Mesenchymal stem cell (in vitro differentiated cells and primary cell): ENCODE measurements at regions not wholly inside any gene's neighbourhood (a gene's known extent, or its start where the extent isn't known, plus 50 kb on each side); places are given as distances from the start of the nearest gene placed in this dataset.

Source experiments
- DNase-seq: peaks from one replicate; pipeline ENCODE4 v3.0.0-alpha.2; 2013
- H2AFZ ChIP-seq: one replicate; pipeline ENCODE4 v1.6.1; 2013; ENCODE audit warnings: low read depth, mild to moderate bottlenecking, control low read depth, inconsistent platforms, low read length, moderate library complexity
- H2AK5ac ChIP-seq: 2 replicates; pipeline ENCODE4 v1.6.1; 2013; ENCODE audit warnings: low read length, moderate library complexity, mild to moderate bottlenecking, inconsistent platforms; ENCODE audit not compliant: severe bottlenecking
- H2BK120ac ChIP-seq: one replicate; pipeline ENCODE4 v1.6.1; 2013; ENCODE audit warnings: low read depth, mild to moderate bottlenecking, inconsistent platforms, low read length, moderate library complexity
- H2BK12ac ChIP-seq, 2 experiments: one replicate each; pipeline ENCODE4 v1.6.1; 2013; ENCODE audit warnings: inconsistent platforms in 2 of 2, low read length in 2 of 2, mild to moderate bottlenecking in 2 of 2, moderate library complexity in 2 of 2, control low read depth in 1 of 2
- H2BK15ac ChIP-seq: one replicate; pipeline ENCODE4 v1.6.1; 2013; ENCODE audit warnings: mild to moderate bottlenecking, low read depth, inconsistent platforms; ENCODE audit not compliant: poor library complexity, severe bottlenecking
- H2BK5ac ChIP-seq: 2 replicates; pipeline ENCODE4 v1.6.1; 2013; ENCODE audit warnings: low read depth, mild to moderate bottlenecking, low read length, control low read depth, inconsistent platforms; ENCODE audit not compliant: poor library complexity, severe bottlenecking
- H3K14ac ChIP-seq, 2 experiments: one replicate each; pipeline ENCODE4 v1.6.1; 2013; ENCODE audit warnings: inconsistent platforms in 2 of 2, low read length in 2 of 2, control low read depth in 1 of 2, mild to moderate bottlenecking in 1 of 2, moderate library complexity in 1 of 2
- H3K18ac ChIP-seq, 2 experiments: one replicate each; pipeline ENCODE4 v1.6.1; 2013; ENCODE audit warnings: inconsistent platforms in 2 of 2, low read length in 2 of 2, control low read depth in 1 of 2, low read depth in 1 of 2, mild to moderate bottlenecking in 1 of 2
- H3K23ac ChIP-seq, 2 experiments: one replicate each; pipeline ENCODE4 v1.6.1; 2013; ENCODE audit warnings: inconsistent platforms in 2 of 2, low read length in 2 of 2, mild to moderate bottlenecking in 2 of 2, moderate library complexity in 2 of 2, control low read depth in 1 of 2
- H3K27ac ChIP-seq: 2 replicates; pipeline ENCODE4 v1.5.1; 2013; ENCODE audit warnings: mild to moderate bottlenecking, moderate library complexity, low read length, control low read depth, inconsistent platforms; ENCODE audit not compliant: poor library complexity, severe bottlenecking
- H3K27me3 ChIP-seq, 2 experiments: 2 replicates each; pipeline versions ENCODE4 v1.6.1 to v1.7.0; 2013; ENCODE audit warnings: low read length in 2 of 2, mild to moderate bottlenecking in 2 of 2, moderate library complexity in 2 of 2, control low read depth in 1 of 2, inconsistent platforms in 1 of 2; ENCODE audit not compliant: control insufficient read depth in 1 of 2, insufficient read depth in 1 of 2
- H3K36me3 ChIP-seq, 2 experiments: 2 replicates each; pipeline versions ENCODE4 v1.6.1 to v1.7.0; 2013; ENCODE audit warnings: low read length in 2 of 2, control low read depth in 1 of 2, inconsistent platforms in 1 of 2, low read depth in 1 of 2, mild to moderate bottlenecking in 1 of 2; ENCODE audit not compliant: insufficient read depth in 2 of 2, control insufficient read depth in 1 of 2
- H3K4ac ChIP-seq, 2 experiments: one replicate each; pipeline ENCODE4 v1.6.1; 2013; ENCODE audit warnings: inconsistent platforms in 2 of 2, low read length in 2 of 2, mild to moderate bottlenecking in 2 of 2, moderate library complexity in 2 of 2, control low read depth in 1 of 2, low read depth in 1 of 2
- H3K4me1 ChIP-seq: 2 replicates; pipeline ENCODE4 v1.6.1; 2013; ENCODE audit warnings: low read depth, low read length, control low read depth; ENCODE audit not compliant: control insufficient read depth, insufficient read depth
- H3K4me2 ChIP-seq: 2 replicates; pipeline ENCODE4 v1.6.1; 2013; ENCODE audit warnings: low read length, mild to moderate bottlenecking, inconsistent platforms; ENCODE audit not compliant: poor library complexity, severe bottlenecking
- H3K4me3 ChIP-seq, 2 experiments: 2 replicates each; pipeline versions ENCODE4 v1.5.1 to v1.7.0; 2013; ENCODE audit warnings: low read length in 2 of 2, mild to moderate bottlenecking in 2 of 2, control low read depth in 1 of 2, low read depth in 1 of 2; ENCODE audit not compliant: insufficient read depth in 1 of 2
- H3K79me1 ChIP-seq: replicated peaks from 2 replicates; pipeline ENCODE4 v1.6.1; 2013; ENCODE audit warnings: mild to moderate bottlenecking, control low read depth, low read length, inconsistent platforms; ENCODE audit not compliant: poor library complexity, severe bottlenecking
- H3K9ac ChIP-seq: 2 replicates; pipeline ENCODE4 v1.7.0; 2013; ENCODE audit warnings: mild to moderate bottlenecking, low read length, moderate library complexity
- H3K9me3 ChIP-seq: 2 replicates; pipeline ENCODE4 v1.7.0; 2013; ENCODE audit warnings: mild to moderate bottlenecking, low read length; ENCODE audit not compliant: control insufficient read depth
- H4K8ac ChIP-seq: one replicate; pipeline ENCODE4 v1.6.1; 2013; ENCODE audit warnings: inconsistent platforms, mild to moderate bottlenecking, low read length, moderate library complexity
- H4K91ac ChIP-seq: one replicate; pipeline ENCODE4 v1.6.1; 2013; ENCODE audit warnings: mild to moderate bottlenecking, low read length, inconsistent platforms
- WGBS: methylation state at CpG from one replicate; pipeline ENCODE4 v1.1.7; 2013; ENCODE audit warnings: mixed read lengths; 5-methylcytosine and 5-hydroxymethylcytosine counted together

- 100% methylated on average over 1 of the region's 1 CpG for WGBS
- H2BK5ac ChIP-seq = no peak overlapping the region
- no peak overlapping the region for H2BK12ac ChIP-seq
- H2BK15ac ChIP-seq = no peak overlapping the region
- H2AFZ ChIP-seq = no peak overlapping the region
- H3K9ac ChIP-seq = no peak overlapping the region
- H3K9me3 ChIP-seq = no peaks in the 10 kb centered on the region
- H3K27ac ChIP-seq = no peak overlapping the region
- H3K36me3 ChIP-seq = no peaks in the 10 kb centered on the region
- no peak overlapping the region for H2BK120ac ChIP-seq
- no peak for DNase-seq
- no peak overlapping the region for H3K4me2 ChIP-seq
- no peak overlapping the region for H3K4ac ChIP-seq
- peaks cover 0 to 20% of the 10 kb centered on the region in 2 experiments for H3K27me3 ChIP-seq
- no peak overlapping the region for H2AK5ac ChIP-seq
- no peak overlapping the region for H3K18ac ChIP-seq
- H4K8ac ChIP-seq = no peak overlapping the region
- no peaks in the 10 kb centered on the region for H3K79me1 ChIP-seq
- H3K4me3 ChIP-seq = no peak overlapping the region
- no peak overlapping the region for H4K91ac ChIP-seq
- no peaks in the 10 kb centered on the region for H3K4me1 ChIP-seq
- no peak overlapping the region for H3K23ac ChIP-seq
- H3K14ac ChIP-seq = no peak overlapping the region
Observed at GRCh38 chr4:38456096-38456495, 207.9 kb upstream of the KLF3 start.

- Histone ChIP-seq H3K4me2 (no peak overlapping the region), H2BK15ac (no peak overlapping the region), H3K14ac (no peak overlapping the region), H2AK5ac (no peak overlapping the region), H2AFZ (no peak overlapping the region), H3K9me3 (no peaks in the 10 kb centered on the region), H3K27me3 (peaks cover 0 to 7% of the 10 kb centered on the region in 2 experiments), H3K18ac (no peak overlapping the region), H2BK5ac (no peak overlapping the region), H3K4me3 (no peak overlapping the region), H3K79me1 (no peaks in the 10 kb centered on the region), H3K27ac (no peak overlapping the region), H2BK12ac (no peak overlapping the region), H3K9ac (no peak overlapping the region), H3K36me3 (no peaks in the 10 kb centered on the region), H2BK120ac (no peak overlapping the region), H4K91ac (no peak overlapping the region), H3K23ac (no peak overlapping the region), H3K4ac (no peak overlapping the region), H3K4me1 (no peaks in the 10 kb centered on the region), H4K8ac (no peak overlapping the region)
- WGBS = 86% methylated on average over 7 of the region's 7 CpGs
- no peak for DNase-seq
Observed at GRCh38 chr4:38461342-38461741, 202.7 kb upstream of the KLF3 start.

- no peaks in the 10 kb centered on the region for H3K36me3 ChIP-seq
- H3K18ac ChIP-seq = no peak overlapping the region
- no peak overlapping the region for H2BK15ac ChIP-seq
- H3K4me3 ChIP-seq = peak overlapping the region in 1 of 2 experiments; percentile 38
- WGBS = 67% methylated on average over 4 of the region's 6 CpGs
- no peak overlapping the region for H3K9ac ChIP-seq
- no peaks in the 10 kb centered on the region for H3K4me1 ChIP-seq
- no peaks in the 10 kb centered on the region for H3K79me1 ChIP-seq
- H3K23ac ChIP-seq = peak overlapping the region in 1 of 2 experiments; percentile 6
- no peak for DNase-seq
- H2BK12ac ChIP-seq = no peak overlapping the region
- H4K91ac ChIP-seq = no peak overlapping the region
- H2AK5ac ChIP-seq = no peak overlapping the region
- no peak overlapping the region for H2BK120ac ChIP-seq
- H4K8ac ChIP-seq = no peak overlapping the region
- no peak overlapping the region for H3K4ac ChIP-seq
- H3K27ac ChIP-seq = no peak overlapping the region
- no peak overlapping the region for H2AFZ ChIP-seq
- H3K9me3 ChIP-seq = no peaks in the 10 kb centered on the region
- H3K27me3 ChIP-seq = no peaks in the 10 kb centered on the region
- no peak overlapping the region for H3K4me2 ChIP-seq
- no peak overlapping the region for H3K14ac ChIP-seq
- no peak overlapping the region for H2BK5ac ChIP-seq
Observed at GRCh38 chr4:38462367-38463055, 201.5 kb upstream of the KLF3 start.

GRCh38 chr4:38463268-38463958 is 200.6 kb upstream of the KLF3 start:
- Histone ChIP-seq H3K9me3 (no peaks in the 10 kb centered on the region), H3K23ac (no peak overlapping the region), H4K8ac (no peak overlapping the region), H2AK5ac (no peak overlapping the region), H3K27me3 (no peaks in the 10 kb centered on the region), H3K36me3 (no peaks in the 10 kb centered on the region), H2BK5ac (no peak overlapping the region), H3K9ac (no peak overlapping the region), H4K91ac (no peak overlapping the region), H3K79me1 (no peaks in the 10 kb centered on the region), H3K4ac (no peak overlapping the region), H2BK12ac (no peak overlapping the region), H3K18ac (no peak overlapping the region), H2BK15ac (no peak overlapping the region), H3K27ac (no peak overlapping the region), H2BK120ac (no peak overlapping the region), H3K14ac (no peak overlapping the region), H2AFZ (no peak overlapping the region), H3K4me1 (no peaks in the 10 kb centered on the region), H3K4me3 (no peak overlapping the region), H3K4me2 (no peak overlapping the region)
- WGBS = 74% methylated on average over 3 of the region's 6 CpGs
- DNase-seq = no peak
